SU-DHL-6 (cell line): ENCODE measurements at regions not wholly inside any gene's neighbourhood (a gene's known extent, or its start where the extent isn't known, plus 50 kb on each side); places are given as distances from the start of the nearest gene placed in this dataset.

Experiments
- EZH2phosphoT487 ChIP-seq: fragments of 200-600 bp; sonication (generic), shearing (Covaris generic); conservative IDR thresholded peaks from 2 replicates; pipeline ENCODE4 v1.6.1; 2018; ENCODE audit warnings: mild to moderate bottlenecking, antibody characterized with exemption, low read length, moderate library complexity, mixed read lengths
- TF ChIP-seq, protein P1 (sequence below): fragments of 200-600 bp; sonication (generic); IDR thresholded peaks from one replicate; pipeline ENCODE4 v1.5.1; 2017; ENCODE audit warnings: antibody characterized with exemption, mild to moderate bottlenecking, low read length, moderate library complexity; ENCODE audit not compliant: insufficient read depth, poor library complexity, severe bottlenecking

- TF ChIP-seq, protein P1, sequence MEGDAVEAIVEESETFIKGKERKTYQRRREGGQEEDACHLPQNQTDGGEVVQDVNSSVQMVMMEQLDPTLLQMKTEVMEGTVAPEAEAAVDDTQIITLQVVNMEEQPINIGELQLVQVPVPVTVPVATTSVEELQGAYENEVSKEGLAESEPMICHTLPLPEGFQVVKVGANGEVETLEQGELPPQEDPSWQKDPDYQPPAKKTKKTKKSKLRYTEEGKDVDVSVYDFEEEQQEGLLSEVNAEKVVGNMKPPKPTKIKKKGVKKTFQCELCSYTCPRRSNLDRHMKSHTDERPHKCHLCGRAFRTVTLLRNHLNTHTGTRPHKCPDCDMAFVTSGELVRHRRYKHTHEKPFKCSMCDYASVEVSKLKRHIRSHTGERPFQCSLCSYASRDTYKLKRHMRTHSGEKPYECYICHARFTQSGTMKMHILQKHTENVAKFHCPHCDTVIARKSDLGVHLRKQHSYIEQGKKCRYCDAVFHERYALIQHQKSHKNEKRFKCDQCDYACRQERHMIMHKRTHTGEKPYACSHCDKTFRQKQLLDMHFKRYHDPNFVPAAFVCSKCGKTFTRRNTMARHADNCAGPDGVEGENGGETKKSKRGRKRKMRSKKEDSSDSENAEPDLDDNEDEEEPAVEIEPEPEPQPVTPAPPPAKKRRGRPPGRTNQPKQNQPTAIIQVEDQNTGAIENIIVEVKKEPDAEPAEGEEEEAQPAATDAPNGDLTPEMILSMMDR: no peak
- TF ChIP-seq EZH2phosphoT487: no peak
These were observed 218.6 kb upstream of the ANKRD55 start for GRCh38 chr5:56451742-56452141.
